Mesenchymal stem cell (in vitro differentiated cells and primary cell): ENCODE measurements at regions not wholly inside any gene's neighbourhood (a gene's known extent, or its start where the extent isn't known, plus 50 kb on each side); places are given as distances from the start of the nearest gene placed in this dataset.

Source experiments
- DNase-seq: peaks from one replicate; pipeline ENCODE4 v3.0.0-alpha.2; 2013
- H2AFZ ChIP-seq: one replicate; pipeline ENCODE4 v1.6.1; 2013; ENCODE audit warnings: low read depth, mild to moderate bottlenecking, control low read depth, inconsistent platforms, low read length, moderate library complexity
- H2AK5ac ChIP-seq: 2 replicates; pipeline ENCODE4 v1.6.1; 2013; ENCODE audit warnings: low read length, moderate library complexity, mild to moderate bottlenecking, inconsistent platforms; ENCODE audit not compliant: severe bottlenecking
- H2BK120ac ChIP-seq: one replicate; pipeline ENCODE4 v1.6.1; 2013; ENCODE audit warnings: low read depth, mild to moderate bottlenecking, inconsistent platforms, low read length, moderate library complexity
- H2BK12ac ChIP-seq, 2 experiments: one replicate each; pipeline ENCODE4 v1.6.1; 2013; ENCODE audit warnings: inconsistent platforms in 2 of 2, low read length in 2 of 2, mild to moderate bottlenecking in 2 of 2, moderate library complexity in 2 of 2, control low read depth in 1 of 2
- H2BK15ac ChIP-seq: one replicate; pipeline ENCODE4 v1.6.1; 2013; ENCODE audit warnings: mild to moderate bottlenecking, low read depth, inconsistent platforms; ENCODE audit not compliant: poor library complexity, severe bottlenecking
- H2BK5ac ChIP-seq: 2 replicates; pipeline ENCODE4 v1.6.1; 2013; ENCODE audit warnings: low read depth, mild to moderate bottlenecking, low read length, control low read depth, inconsistent platforms; ENCODE audit not compliant: poor library complexity, severe bottlenecking
- H3K14ac ChIP-seq, 2 experiments: one replicate each; pipeline ENCODE4 v1.6.1; 2013; ENCODE audit warnings: inconsistent platforms in 2 of 2, low read length in 2 of 2, control low read depth in 1 of 2, mild to moderate bottlenecking in 1 of 2, moderate library complexity in 1 of 2
- H3K18ac ChIP-seq, 2 experiments: one replicate each; pipeline ENCODE4 v1.6.1; 2013; ENCODE audit warnings: inconsistent platforms in 2 of 2, low read length in 2 of 2, control low read depth in 1 of 2, low read depth in 1 of 2, mild to moderate bottlenecking in 1 of 2
- H3K23ac ChIP-seq, 2 experiments: one replicate each; pipeline ENCODE4 v1.6.1; 2013; ENCODE audit warnings: inconsistent platforms in 2 of 2, low read length in 2 of 2, mild to moderate bottlenecking in 2 of 2, moderate library complexity in 2 of 2, control low read depth in 1 of 2
- H3K27ac ChIP-seq: 2 replicates; pipeline ENCODE4 v1.5.1; 2013; ENCODE audit warnings: mild to moderate bottlenecking, moderate library complexity, low read length, control low read depth, inconsistent platforms; ENCODE audit not compliant: poor library complexity, severe bottlenecking
- H3K27me3 ChIP-seq, 2 experiments: 2 replicates each; pipeline versions ENCODE4 v1.6.1 to v1.7.0; 2013; ENCODE audit warnings: low read length in 2 of 2, mild to moderate bottlenecking in 2 of 2, moderate library complexity in 2 of 2, control low read depth in 1 of 2, inconsistent platforms in 1 of 2; ENCODE audit not compliant: control insufficient read depth in 1 of 2, insufficient read depth in 1 of 2
- H3K36me3 ChIP-seq, 2 experiments: 2 replicates each; pipeline versions ENCODE4 v1.6.1 to v1.7.0; 2013; ENCODE audit warnings: low read length in 2 of 2, control low read depth in 1 of 2, inconsistent platforms in 1 of 2, low read depth in 1 of 2, mild to moderate bottlenecking in 1 of 2; ENCODE audit not compliant: insufficient read depth in 2 of 2, control insufficient read depth in 1 of 2
- H3K4ac ChIP-seq, 2 experiments: one replicate each; pipeline ENCODE4 v1.6.1; 2013; ENCODE audit warnings: inconsistent platforms in 2 of 2, low read length in 2 of 2, mild to moderate bottlenecking in 2 of 2, moderate library complexity in 2 of 2, control low read depth in 1 of 2, low read depth in 1 of 2
- H3K4me1 ChIP-seq: 2 replicates; pipeline ENCODE4 v1.6.1; 2013; ENCODE audit warnings: low read depth, low read length, control low read depth; ENCODE audit not compliant: control insufficient read depth, insufficient read depth
- H3K4me2 ChIP-seq: 2 replicates; pipeline ENCODE4 v1.6.1; 2013; ENCODE audit warnings: low read length, mild to moderate bottlenecking, inconsistent platforms; ENCODE audit not compliant: poor library complexity, severe bottlenecking
- H3K4me3 ChIP-seq, 2 experiments: 2 replicates each; pipeline versions ENCODE4 v1.5.1 to v1.7.0; 2013; ENCODE audit warnings: low read length in 2 of 2, mild to moderate bottlenecking in 2 of 2, control low read depth in 1 of 2, low read depth in 1 of 2; ENCODE audit not compliant: insufficient read depth in 1 of 2
- H3K79me1 ChIP-seq: replicated peaks from 2 replicates; pipeline ENCODE4 v1.6.1; 2013; ENCODE audit warnings: mild to moderate bottlenecking, control low read depth, low read length, inconsistent platforms; ENCODE audit not compliant: poor library complexity, severe bottlenecking
- H3K9ac ChIP-seq: 2 replicates; pipeline ENCODE4 v1.7.0; 2013; ENCODE audit warnings: mild to moderate bottlenecking, low read length, moderate library complexity
- H3K9me3 ChIP-seq: 2 replicates; pipeline ENCODE4 v1.7.0; 2013; ENCODE audit warnings: mild to moderate bottlenecking, low read length; ENCODE audit not compliant: control insufficient read depth
- H4K8ac ChIP-seq: one replicate; pipeline ENCODE4 v1.6.1; 2013; ENCODE audit warnings: inconsistent platforms, mild to moderate bottlenecking, low read length, moderate library complexity
- H4K91ac ChIP-seq: one replicate; pipeline ENCODE4 v1.6.1; 2013; ENCODE audit warnings: mild to moderate bottlenecking, low read length, inconsistent platforms
- WGBS: methylation state at CpG from one replicate; pipeline ENCODE4 v1.1.7; 2013; ENCODE audit warnings: mixed read lengths; 5-methylcytosine and 5-hydroxymethylcytosine counted together

- Histone ChIP-seq H3K4me3 (no peak overlapping the region), H2BK15ac (no peak overlapping the region), H3K79me1 (no peaks in the 10 kb centered on the region), H3K27ac (no peak overlapping the region), H2AFZ (no peak overlapping the region), H3K4ac (no peak overlapping the region), H3K18ac (no peak overlapping the region), H2AK5ac (no peak overlapping the region), H2BK120ac (no peak overlapping the region), H3K36me3 (no peaks in the 10 kb centered on the region), H3K14ac (no peak overlapping the region), H4K91ac (no peak overlapping the region), H4K8ac (no peak overlapping the region), H3K9ac (no peak overlapping the region), H3K4me2 (no peak overlapping the region), H3K9me3 (no peaks in the 10 kb centered on the region), H3K23ac (no peak overlapping the region), H2BK12ac (no peak overlapping the region), H3K27me3 (peaks cover 56 to 73% of the 10 kb centered on the region in 2 experiments), H3K4me1 (no peaks in the 10 kb centered on the region), H2BK5ac (no peak overlapping the region)
- 65% methylated on average over 3 of the region's 3 CpGs for WGBS
- no peak for DNase-seq
These were observed 102.2 kb upstream of the ASB18 start for GRCh38 chr2:236366397-236366796.

- H3K79me1 ChIP-seq, result no peaks in the 10 kb centered on the region
- H3K4me3 ChIP-seq, result no peak overlapping the region
- H2BK12ac ChIP-seq, result no peak overlapping the region
- H3K23ac ChIP-seq, result no peak overlapping the region
- no peak overlapping the region for H2AFZ ChIP-seq
- no peak overlapping the region for H3K4me2 ChIP-seq
- no peak overlapping the region for H2AK5ac ChIP-seq
- no peaks in the 10 kb centered on the region for H3K4me1 ChIP-seq
- H3K27me3 ChIP-seq, result peaks cover 54 to 76% of the 10 kb centered on the region in 2 experiments
- no peaks in the 10 kb centered on the region for H3K36me3 ChIP-seq
- no peak overlapping the region for H3K14ac ChIP-seq
- WGBS, result 85% methylated on average over 16 of the region's 16 CpGs
- H3K9ac ChIP-seq, result no peak overlapping the region
- no peaks in the 10 kb centered on the region for H3K9me3 ChIP-seq
- no peak overlapping the region for H3K27ac ChIP-seq
- H2BK120ac ChIP-seq, result no peak overlapping the region
- no peak overlapping the region for H4K91ac ChIP-seq
- H3K4ac ChIP-seq, result no peak overlapping the region
- no peak overlapping the region for H3K18ac ChIP-seq
- no peak overlapping the region for H4K8ac ChIP-seq
- no peak overlapping the region for H2BK5ac ChIP-seq
- DNase-seq, result no peak
- no peak overlapping the region for H2BK15ac ChIP-seq
These were observed 103.5 kb upstream of the ASB18 start for GRCh38 chr2:236367506-236368289.

GRCh38 chr2:236369661-236370062 lies 105.5 kb upstream of the ASB18 start:
- Histone ChIP-seq H2AFZ (no peak overlapping the region), H2BK120ac (no peak overlapping the region), H2BK5ac (no peak overlapping the region), H3K4me2 (no peak overlapping the region), H4K91ac (no peak overlapping the region), H3K27ac (no peak overlapping the region), H2BK12ac (no peak overlapping the region), H3K14ac (no peak overlapping the region), H3K18ac (no peak overlapping the region), H3K36me3 (no peaks in the 10 kb centered on the region), H3K4ac (no peak overlapping the region), H3K79me1 (no peaks in the 10 kb centered on the region), H2AK5ac (no peak overlapping the region), H4K8ac (no peak overlapping the region), H3K23ac (no peak overlapping the region), H3K27me3 (peaks cover 38 to 62% of the 10 kb centered on the region in 2 experiments), H3K9ac (no peak overlapping the region), H3K9me3 (no peaks in the 10 kb centered on the region), H2BK15ac (no peak overlapping the region), H3K4me3 (no peak overlapping the region), H3K4me1 (no peaks in the 10 kb centered on the region)
- no peak for DNase-seq
- 73% methylated on average over 14 of the region's 14 CpGs for WGBS

GRCh38 chr2:236370847-236371409 lies 106.7 kb upstream of the ASB18 start:
- H2BK15ac ChIP-seq, result no peak overlapping the region
- H4K8ac ChIP-seq, result no peak overlapping the region
- no peaks in the 10 kb centered on the region for H3K36me3 ChIP-seq
- H2BK5ac ChIP-seq, result no peak overlapping the region
- no peak overlapping the region for H2BK120ac ChIP-seq
- H2BK12ac ChIP-seq, result no peak overlapping the region
- H3K14ac ChIP-seq, result no peak overlapping the region
- H3K18ac ChIP-seq, result no peak overlapping the region
- DNase-seq, result no peak
- H3K4ac ChIP-seq, result no peak overlapping the region
- no peak overlapping the region for H3K27ac ChIP-seq
- no peak overlapping the region for H3K4me2 ChIP-seq
- H3K9me3 ChIP-seq, result no peaks in the 10 kb centered on the region
- WGBS, result 80% methylated on average over 10 of the region's 10 CpGs
- no peak overlapping the region for H2AFZ ChIP-seq
- H3K23ac ChIP-seq, result no peak overlapping the region
- H3K27me3 ChIP-seq, result peaks cover 27 to 51% of the 10 kb centered on the region in 2 experiments
- H2AK5ac ChIP-seq, result no peak overlapping the region
- H3K4me1 ChIP-seq, result no peaks in the 10 kb centered on the region
- H4K91ac ChIP-seq, result no peak overlapping the region
- no peak overlapping the region for H3K4me3 ChIP-seq
- no peak overlapping the region for H3K9ac ChIP-seq
- no peaks in the 10 kb centered on the region for H3K79me1 ChIP-seq
